EH (cell line): ENCODE measurements at regions not wholly inside any gene's neighbourhood (a gene's known extent, or its start where the extent isn't known, plus 50 kb on each side); places are given as distances from the start of the nearest gene placed in this dataset.
"Not testable (repeated sequence)": the region's sequence is repeated elsewhere in the genome, so short reads cannot be mapped to it uniquely, and the experiment has no call there.

Experiments used
- DNase-seq: peaks from one replicate; pipeline ENCODE4 v3.0.0-alpha.2; 2015; ENCODE audit warnings: low read depth

GRCh38 chr3:20547361-20548269, 361.6 kb upstream of the SGO1 start:
- not testable (repeated sequence) for DNase-seq

GRCh38 chr3:20546636-20547035, 360.6 kb upstream of the SGO1 start:
- peak; percentile 87 for DNase-seq

DNA sequence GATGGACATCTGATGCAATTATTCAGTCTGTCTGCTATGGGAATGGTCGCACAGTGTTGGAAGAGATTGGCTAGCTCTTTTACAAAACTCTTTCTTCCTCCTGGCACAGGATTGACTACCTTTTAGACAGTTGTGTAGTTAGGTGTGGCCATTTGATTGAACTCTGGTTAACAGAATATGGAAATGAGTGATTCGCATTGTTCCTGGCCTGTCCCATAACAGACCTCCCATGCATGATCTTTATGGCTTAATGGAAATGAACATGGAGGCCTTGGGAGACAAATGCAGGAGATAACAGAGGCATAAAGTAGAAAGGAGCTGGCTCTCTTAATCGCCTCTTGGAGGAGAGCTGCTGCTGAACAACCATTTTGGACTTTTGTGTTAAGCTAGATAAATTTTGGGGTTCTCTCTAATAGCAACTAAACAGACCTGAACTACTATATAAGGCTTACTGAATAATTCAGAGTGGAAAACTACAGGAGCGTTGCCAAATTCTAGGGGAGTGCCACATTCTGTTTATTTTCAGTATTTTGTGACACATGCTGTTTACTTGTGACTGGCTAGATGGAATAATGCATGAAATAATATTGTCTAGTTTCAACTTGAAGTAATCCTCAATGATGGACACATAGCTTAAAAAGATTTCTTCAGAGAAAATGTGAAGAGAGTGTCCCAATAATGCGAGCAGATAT, 357.7 kb upstream of the SGO1 start:
- no peak for DNase-seq

- no peak for DNase-seq
These were observed 354.1 kb upstream of the SGO1 start for GRCh38 chr3:20540066-20540465.

DNA sequence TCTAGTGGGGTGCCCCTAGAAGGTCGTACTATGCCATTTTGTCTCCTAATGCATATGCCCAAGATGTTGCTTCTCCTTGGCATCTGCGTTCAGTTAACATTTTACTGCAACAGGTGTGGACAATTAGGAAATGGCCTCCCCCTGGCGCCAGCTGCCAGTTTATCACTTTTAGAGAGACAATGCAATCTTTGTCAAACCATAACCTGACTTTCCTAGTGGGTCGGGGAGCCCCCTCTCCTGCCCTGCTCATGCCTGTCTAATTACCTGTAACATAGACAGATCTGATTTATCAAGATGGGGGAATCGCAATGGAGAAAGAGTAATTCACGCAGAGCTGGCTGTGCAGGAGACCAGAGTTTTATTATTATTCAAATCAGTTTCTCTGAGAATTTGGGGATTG, 353.7 kb upstream of the SGO1 start:
- no peak for DNase-seq

DNA sequence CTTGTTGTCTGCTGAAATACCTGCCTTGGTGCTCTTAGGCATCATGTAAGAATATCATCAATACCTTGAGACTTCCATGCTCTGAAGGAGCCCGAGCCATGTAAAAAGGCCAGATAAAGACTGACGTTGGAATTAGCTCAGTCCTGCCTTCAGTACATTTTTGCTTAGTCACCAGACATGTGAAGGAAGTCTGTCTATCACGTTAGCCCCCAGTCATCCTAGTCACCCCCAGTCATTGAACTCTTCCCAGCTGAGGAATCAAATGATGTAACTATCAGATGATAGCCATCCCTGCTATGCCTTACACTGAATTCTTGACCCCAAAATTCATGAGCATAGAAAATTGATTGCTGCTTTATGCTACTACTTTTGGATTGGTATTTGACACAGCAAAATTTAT, 351.2 kb upstream of the SGO1 start:
- peak; percentile 18 for DNase-seq

DNA sequence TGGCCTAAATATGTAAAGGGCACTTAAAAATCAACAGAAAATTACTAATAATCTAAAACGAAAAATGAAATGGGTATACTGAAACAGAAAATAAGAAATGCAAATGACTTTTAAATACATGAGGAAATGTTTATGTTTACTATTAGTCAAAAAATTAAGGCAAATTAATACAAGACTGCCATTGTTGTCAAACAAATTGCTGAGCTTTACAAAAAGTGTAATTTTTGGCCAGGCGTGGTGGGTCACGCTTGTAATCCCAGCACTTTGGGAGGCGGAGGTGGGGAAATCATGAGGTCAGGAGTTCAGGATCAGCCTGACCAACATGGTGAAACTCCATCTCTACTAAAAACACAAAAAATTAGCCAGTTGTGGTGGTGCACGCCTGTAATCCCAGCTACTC, 343.9 kb upstream of the SGO1 start:
- no peak for DNase-seq

GRCh38 chr3:20528180-20528770, 342.3 kb upstream of the SGO1 start:
- peak; percentile 34 for DNase-seq

DNA sequence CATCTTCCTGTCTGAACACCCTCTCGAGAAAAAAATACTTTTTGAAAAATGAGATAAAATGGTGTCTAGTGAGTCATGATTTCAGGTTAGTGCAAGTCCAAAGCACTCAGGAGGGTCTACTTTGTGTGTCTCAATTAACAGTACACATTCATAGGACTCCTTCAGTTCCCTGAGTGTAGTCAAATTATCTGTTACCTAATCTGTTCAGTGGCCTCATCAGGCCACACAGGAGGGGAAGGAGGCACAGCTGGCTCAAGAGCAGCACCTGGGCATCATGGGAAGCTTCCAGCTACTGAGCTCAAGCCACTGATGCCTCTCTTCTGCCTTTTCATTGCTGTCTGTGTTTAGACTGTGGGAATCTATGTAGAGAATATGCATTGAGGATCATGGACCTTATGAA, 341.4 kb upstream of the SGO1 start:
- DNase-seq = no peak

DNA sequence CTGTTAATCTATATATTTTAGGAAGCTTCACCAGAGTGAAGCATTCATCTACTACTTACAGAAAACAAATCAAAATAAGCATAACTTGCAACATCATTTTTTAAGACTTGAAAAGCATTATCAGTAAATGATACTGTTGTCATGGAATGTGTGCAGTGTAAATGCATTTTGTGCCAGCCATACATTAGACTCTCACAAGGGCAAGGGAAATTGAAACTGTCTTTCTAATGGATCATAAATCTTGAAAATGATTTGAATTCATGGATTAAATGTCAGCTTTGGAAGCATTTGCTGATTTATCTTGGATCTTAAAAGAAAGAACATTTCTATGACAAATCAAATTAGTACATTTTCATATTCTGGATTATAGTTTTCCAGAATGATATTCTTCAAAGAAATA, 338.3 kb upstream of the SGO1 start:
- DNase-seq = no peak

DNA sequence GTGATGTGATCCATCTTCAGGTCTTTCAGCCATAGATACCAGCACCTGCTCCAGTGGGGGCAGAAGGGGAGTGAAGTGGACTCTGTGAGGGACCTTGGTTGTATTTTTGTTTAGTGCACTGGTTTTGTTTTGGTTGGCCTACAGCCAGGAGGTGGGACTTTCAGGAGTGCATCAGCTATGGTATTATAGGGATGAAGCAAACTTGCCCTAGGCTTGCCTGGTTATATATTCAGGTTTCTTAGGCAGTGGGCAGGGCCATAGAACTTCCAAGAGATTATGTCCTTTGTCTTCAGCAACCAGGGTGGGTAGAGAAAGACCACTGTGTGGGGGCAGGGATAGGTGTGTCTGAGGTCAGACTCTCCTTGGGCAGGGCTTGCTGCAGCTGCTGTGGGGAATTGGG, 337.3 kb upstream of the SGO1 start:
- no peak for DNase-seq

- DNase-seq = not testable (repeated sequence)
These were observed 331.3 kb upstream of the SGO1 start for GRCh38 chr3:20517316-20517715.

DNA sequence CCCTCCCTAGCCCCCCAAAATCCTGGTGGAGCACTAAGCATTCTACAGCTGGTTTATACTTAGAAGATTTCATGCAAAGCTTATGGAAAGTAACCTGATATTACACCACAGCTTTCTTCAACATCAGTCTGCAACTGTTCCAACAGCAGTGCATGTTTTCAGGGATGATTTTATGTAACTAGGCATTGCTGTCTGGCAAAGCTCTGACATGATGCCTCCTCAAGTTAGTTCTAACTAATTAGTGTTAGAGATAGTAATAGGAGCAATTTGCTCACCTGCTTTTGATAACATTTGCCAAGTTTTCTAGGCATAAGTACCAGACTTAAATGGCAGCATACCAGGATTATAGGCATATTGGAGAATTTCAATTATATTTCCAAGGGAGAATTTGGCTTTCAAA, 330.3 kb upstream of the SGO1 start:
- no peak for DNase-seq

DNA sequence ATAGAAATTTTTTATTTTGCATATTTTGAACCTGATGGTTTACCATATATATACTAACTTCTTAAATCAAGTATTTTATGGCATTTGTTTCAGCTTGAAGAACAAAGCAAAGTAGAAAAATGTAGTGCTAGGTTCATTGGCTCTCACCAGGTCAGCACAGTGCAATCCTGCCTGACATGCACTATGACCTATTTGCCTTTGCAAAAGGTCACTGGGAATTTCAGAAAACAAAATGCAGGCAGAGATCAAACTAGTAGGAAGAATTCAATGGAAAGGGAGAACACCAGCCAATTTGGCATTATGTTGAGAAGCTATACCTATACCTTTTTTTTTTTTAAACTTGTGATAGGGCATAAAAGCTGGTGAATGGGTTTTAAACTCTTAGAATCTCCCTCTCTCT, 329.8 kb upstream of the SGO1 start:
- DNase-seq = no peak

DNA sequence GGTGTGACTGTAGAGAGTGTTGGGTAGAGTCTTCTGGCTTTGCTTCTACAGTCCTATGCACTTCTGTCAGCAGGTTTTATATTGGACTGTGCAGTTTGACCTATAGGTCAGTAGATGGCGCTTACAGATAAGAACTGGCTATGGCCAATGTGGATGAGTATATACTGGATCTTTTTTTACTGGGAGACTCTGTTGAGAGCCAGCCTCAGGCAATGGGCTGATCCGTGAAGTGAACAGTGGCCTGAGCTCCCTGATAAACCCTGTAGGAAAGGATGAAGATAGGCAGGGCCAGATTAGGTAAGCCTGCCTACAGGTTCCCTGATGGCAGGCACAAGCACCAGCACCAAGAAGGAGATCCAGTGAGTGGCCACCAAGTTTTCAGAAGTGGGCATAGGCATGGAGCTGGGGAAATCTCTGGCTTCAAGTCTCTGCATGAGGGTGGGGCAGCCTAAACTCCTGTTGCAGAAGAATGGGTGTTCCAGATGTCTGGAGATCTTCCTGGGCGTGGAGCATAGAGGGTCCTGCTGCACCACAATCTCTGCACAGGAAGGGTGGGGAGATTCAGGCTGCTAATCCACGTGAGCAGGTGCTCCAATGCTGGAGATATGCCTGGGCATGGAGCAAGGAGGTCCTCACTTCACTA, 326.0 kb upstream of the SGO1 start:
- DNase-seq = peak; percentile 88

GRCh38 chr3:20510396-20510795, 324.4 kb upstream of the SGO1 start:
- DNase-seq = no peak

GRCh38 chr3:20503394-20504082, 317.5 kb upstream of the SGO1 start:
- no peak for DNase-seq

- peak; percentile 1 for DNase-seq
These were observed 305.0 kb upstream of the SGO1 start for GRCh38 chr3:20490996-20491395.

- no peak for DNase-seq
These were observed 302.1 kb upstream of the SGO1 start for GRCh38 chr3:20488151-20488550.

GRCh38 chr3:20484126-20484525, 298.1 kb upstream of the SGO1 start:
- DNase-seq = no peak

GRCh38 chr3:20482350-20482749, 296.3 kb upstream of the SGO1 start:
- no peak for DNase-seq

- DNase-seq = peak; percentile 13
These were observed 294.9 kb upstream of the SGO1 start for GRCh38 chr3:20480786-20481365.
